OCI-LY1 (cell line): ENCODE measurements at regions not wholly inside any gene's neighbourhood (a gene's known extent, or its start where the extent isn't known, plus 50 kb on each side); places are given as distances from the start of the nearest gene placed in this dataset.

Source experiments
- H2AFZ ChIP-seq: fragments of 200-600 bp; sonication (generic), shearing (Covaris generic); 2 replicates; pipeline ENCODE4 v1.6.0; 2014; ENCODE audit warnings: antibody characterized with exemption, mild to moderate bottlenecking, low read length
- H3F3A ChIP-seq: fragments of 200-600 bp; sonication (generic), shearing (Covaris generic); 2 replicates; pipeline ENCODE4 v1.6.0; 2014; ENCODE audit warnings: mild to moderate bottlenecking, antibody characterized with exemption, low read length, moderate library complexity; ENCODE audit not compliant: insufficient read depth
- H3K27ac ChIP-seq: fragments of 200-600 bp; sonication (generic); 2 replicates; pipeline ENCODE4 v1.5.1; 2014; ENCODE audit warnings: low read length, mixed run types, mild to moderate bottlenecking, low read depth; ENCODE audit not compliant: poor library complexity, severe bottlenecking
- H3K27me3 ChIP-seq: fragments of 200-600 bp; sonication (generic); 2 replicates; pipeline ENCODE4 v1.6.0; 2014; ENCODE audit warnings: antibody characterized with exemption, mild to moderate bottlenecking, low read length, moderate library complexity; ENCODE audit not compliant: insufficient read depth
- H3K36me3 ChIP-seq: fragments of 200-600 bp; sonication (generic); 2 replicates; pipeline ENCODE4 v1.6.1; 2014; ENCODE audit warnings: mild to moderate bottlenecking, antibody characterized with exemption, low read length, moderate library complexity, mixed read lengths; ENCODE audit not compliant: insufficient read depth
- H3K4me1 ChIP-seq: fragments of 200-600 bp; sonication (generic); 2 replicates; pipeline ENCODE4 v1.5.1; 2014; ENCODE audit warnings: mild to moderate bottlenecking, low read length, moderate library complexity; ENCODE audit not compliant: insufficient read depth, severe bottlenecking
- H3K4me2 ChIP-seq: fragments of 200-600 bp; sonication (generic), shearing (Covaris generic); 2 replicates; pipeline ENCODE4 v1.6.1; 2014; ENCODE audit warnings: low read length
- H3K4me3 ChIP-seq: fragments of 200-600 bp; sonication (generic); 2 replicates; pipeline ENCODE4 v1.5.1; 2014; ENCODE audit warnings: low read length, low read depth, mild to moderate bottlenecking, mixed read lengths; ENCODE audit not compliant: poor library complexity, severe bottlenecking
- H3K79me2 ChIP-seq: fragments of 200-600 bp; shearing (Covaris generic); 2 replicates; pipeline ENCODE4 v1.6.1; 2016; ENCODE audit warnings: mixed run types, low read length, mixed read lengths; ENCODE audit not compliant: insufficient read depth
- H3K9ac ChIP-seq: fragments of 200-600 bp; sonication (generic), shearing (Covaris generic); 2 replicates; pipeline ENCODE4 v1.6.1; 2014; ENCODE audit warnings: mild to moderate bottlenecking, low read length, mixed read lengths
- H3K9me2 ChIP-seq: fragments of 200-600 bp; sonication (generic), shearing (Covaris generic); 2 replicates; pipeline ENCODE4 v1.6.1; 2014; ENCODE audit warnings: low read depth, mild to moderate bottlenecking, low read length, mixed read lengths
- H3K9me3 ChIP-seq: fragments of 200-600 bp; shearing (Covaris generic); 2 replicates; pipeline ENCODE4 v1.6.1; 2014; ENCODE audit warnings: low read length, mixed read lengths
- H4K20me1 ChIP-seq: fragments of 200-600 bp; sonication (generic), shearing (Covaris generic); 2 replicates; pipeline ENCODE4 v1.6.0; 2016; ENCODE audit warnings: mild to moderate bottlenecking, low read length; ENCODE audit not compliant: insufficient read depth
- CTCF ChIP-seq: fragments of 200-600 bp; sonication (generic), shearing (Covaris generic); IDR thresholded peaks from 2 replicates; pipeline ENCODE4 v1.5.1; 2017; ENCODE audit warnings: mild to moderate bottlenecking, antibody characterized with exemption, low read length, moderate library complexity, mixed read lengths
- EZH2 ChIP-seq: fragments of 200-600 bp; sonication (generic), shearing (Covaris generic); IDR thresholded peaks from 2 replicates; pipeline ENCODE4 v1.8.0; 2017; ENCODE audit warnings: borderline replicate concordance, mixed run types, mild to moderate bottlenecking, antibody characterized with exemption, low read length, moderate library complexity, mixed read lengths

- H3K4me1 ChIP-seq, result no peaks in the 10 kb centered on the region
- H3K27me3 ChIP-seq, result peaks cover 3% of the 10 kb centered on the region; the same call in 1 of the 2 replicates
- H3K9me2 ChIP-seq, result no peaks in the 10 kb centered on the region
- H3K9me3 ChIP-seq, result no peaks in the 10 kb centered on the region
- TF ChIP-seq CTCF, result no peak
- TF ChIP-seq EZH2, result no peak
- H3K4me2 ChIP-seq, result no peak overlapping the region
- no peak overlapping the region for H2AFZ ChIP-seq
- no peaks in the 10 kb centered on the region for H3K79me2 ChIP-seq
- no peaks in the 10 kb centered on the region for H3F3A ChIP-seq
- H4K20me1 ChIP-seq, result no peaks in the 10 kb centered on the region
- no peak overlapping the region for H3K9ac ChIP-seq
- no peak overlapping the region for H3K4me3 ChIP-seq
- no peak overlapping the region for H3K27ac ChIP-seq
- H3K36me3 ChIP-seq, result no peaks in the 10 kb centered on the region
Measured at GRCh38 chr16:17524656-17525055, 53.9 kb upstream of the XYLT1 start.

GRCh38 chr16:17520561-17520960, 49.8 kb upstream of the XYLT1 start:
- Histone ChIP-seq H3K27ac (no peak overlapping the region), H3K9me3 (no peaks in the 10 kb centered on the region), H3K4me3 (no peak overlapping the region), H3K36me3 (no peaks in the 10 kb centered on the region), H3K9me2 (no peaks in the 10 kb centered on the region), H3K9ac (no peak overlapping the region), H4K20me1 (no peaks in the 10 kb centered on the region), H3K4me1 (no peaks in the 10 kb centered on the region), H3K27me3 (no peaks in the 10 kb centered on the region; the same call in 1 of the 2 replicates), H2AFZ (no peak overlapping the region), H3K79me2 (no peaks in the 10 kb centered on the region), H3F3A (no peaks in the 10 kb centered on the region), H3K4me2 (no peak overlapping the region)
- TF ChIP-seq EZH2, result no peak
